ENCODE measurements at regions not wholly inside any gene's neighbourhood (a gene's known extent, or its start where the extent isn't known, plus 50 kb on each side); places are given as distances from the start of the nearest gene placed in this dataset.

- TF ChIP-seq, protein P1, sequence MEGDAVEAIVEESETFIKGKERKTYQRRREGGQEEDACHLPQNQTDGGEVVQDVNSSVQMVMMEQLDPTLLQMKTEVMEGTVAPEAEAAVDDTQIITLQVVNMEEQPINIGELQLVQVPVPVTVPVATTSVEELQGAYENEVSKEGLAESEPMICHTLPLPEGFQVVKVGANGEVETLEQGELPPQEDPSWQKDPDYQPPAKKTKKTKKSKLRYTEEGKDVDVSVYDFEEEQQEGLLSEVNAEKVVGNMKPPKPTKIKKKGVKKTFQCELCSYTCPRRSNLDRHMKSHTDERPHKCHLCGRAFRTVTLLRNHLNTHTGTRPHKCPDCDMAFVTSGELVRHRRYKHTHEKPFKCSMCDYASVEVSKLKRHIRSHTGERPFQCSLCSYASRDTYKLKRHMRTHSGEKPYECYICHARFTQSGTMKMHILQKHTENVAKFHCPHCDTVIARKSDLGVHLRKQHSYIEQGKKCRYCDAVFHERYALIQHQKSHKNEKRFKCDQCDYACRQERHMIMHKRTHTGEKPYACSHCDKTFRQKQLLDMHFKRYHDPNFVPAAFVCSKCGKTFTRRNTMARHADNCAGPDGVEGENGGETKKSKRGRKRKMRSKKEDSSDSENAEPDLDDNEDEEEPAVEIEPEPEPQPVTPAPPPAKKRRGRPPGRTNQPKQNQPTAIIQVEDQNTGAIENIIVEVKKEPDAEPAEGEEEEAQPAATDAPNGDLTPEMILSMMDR (conservative IDR thresholded peaks at IDR 0.05; ENCODE audit: low read depth, low read length): no peak
- TF ChIP-seq EZH2 (IDR thresholded peaks at IDR 0.05; ENCODE audit: borderline replicate concordance, low read depth, low read length, poor library complexity, severe bottlenecking): no peak
Observed at GRCh38 chr2:176421297-176422050, 152.2 kb downstream of the MTX2 start.
